HG02885 (cell line): ENCODE measurements at regions not wholly inside any gene's neighbourhood (a gene's known extent, or its start where the extent isn't known, plus 50 kb on each side); places are given as distances from the start of the nearest gene placed in this dataset.

ENCODE experiments used
- ATAC-seq: cut with Tn5 transposase; IDR thresholded peaks from one replicate; pipeline ENCODE4 v1.9.1; 2021; ENCODE audit warnings: mild to moderate bottlenecking; ENCODE audit not compliant: unreplicated experiment, poor library complexity

DNA sequence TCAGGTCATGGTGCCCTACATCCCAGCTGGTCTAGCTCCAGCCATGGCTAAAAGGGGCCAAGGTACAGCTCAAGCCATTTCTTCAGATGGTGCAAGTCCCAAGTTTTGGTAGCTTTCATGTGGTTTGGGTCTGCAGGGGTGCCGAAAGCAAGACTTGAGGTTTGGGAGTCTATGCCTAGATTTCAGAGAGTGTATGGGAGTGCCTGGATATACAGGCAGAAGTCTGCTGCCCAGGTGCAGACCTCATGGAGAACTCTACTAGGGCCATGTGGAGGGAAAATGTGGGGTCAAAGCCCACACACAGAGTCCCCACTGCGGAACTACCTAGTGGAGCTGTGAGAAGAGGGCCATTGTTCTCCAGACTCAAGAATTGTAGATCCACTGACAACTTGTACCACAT lies 1000.9 kb upstream of the ADGRB3 start:
- ATAC-seq, result no peak

DNA sequence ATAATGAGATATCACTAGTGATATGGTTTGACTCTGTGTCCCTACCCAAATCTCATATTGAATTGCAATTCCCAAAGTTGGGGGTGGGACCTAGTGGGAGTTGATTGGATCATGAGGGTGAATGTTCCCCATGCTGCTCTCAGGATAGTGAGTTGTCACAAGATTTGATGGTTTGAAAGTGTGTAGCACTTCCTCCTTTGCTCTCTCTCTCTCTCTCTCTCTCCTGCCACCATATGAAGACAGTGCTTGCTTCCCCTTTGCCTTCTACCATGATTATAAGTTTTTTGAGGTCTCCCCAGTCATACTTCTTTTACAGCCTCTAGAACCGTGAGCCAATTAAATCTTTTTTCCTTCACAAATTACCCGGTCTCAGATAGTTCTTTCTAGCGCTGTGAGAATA lies 1002.0 kb upstream of the ADGRB3 start:
- ATAC-seq, result no peak

DNA sequence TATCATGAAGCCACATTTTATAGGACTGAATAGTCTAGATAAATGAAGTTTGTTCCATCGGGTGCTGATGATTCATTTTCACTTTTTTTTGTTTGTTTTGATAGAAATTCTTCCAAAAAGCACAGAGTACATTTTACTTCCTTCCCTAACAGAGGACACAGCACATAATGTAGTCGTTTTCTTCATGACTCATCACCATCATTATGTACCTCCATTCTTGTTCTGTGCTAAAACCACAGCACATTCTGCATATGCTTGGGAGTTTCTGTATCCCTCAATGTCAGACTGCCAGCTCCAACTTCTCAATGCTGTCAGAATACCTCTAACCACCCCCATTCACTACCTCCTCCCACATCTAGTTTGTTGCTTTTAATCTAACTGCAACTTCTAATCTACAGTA lies 1004.9 kb upstream of the ADGRB3 start:
- no peak for ATAC-seq

DNA sequence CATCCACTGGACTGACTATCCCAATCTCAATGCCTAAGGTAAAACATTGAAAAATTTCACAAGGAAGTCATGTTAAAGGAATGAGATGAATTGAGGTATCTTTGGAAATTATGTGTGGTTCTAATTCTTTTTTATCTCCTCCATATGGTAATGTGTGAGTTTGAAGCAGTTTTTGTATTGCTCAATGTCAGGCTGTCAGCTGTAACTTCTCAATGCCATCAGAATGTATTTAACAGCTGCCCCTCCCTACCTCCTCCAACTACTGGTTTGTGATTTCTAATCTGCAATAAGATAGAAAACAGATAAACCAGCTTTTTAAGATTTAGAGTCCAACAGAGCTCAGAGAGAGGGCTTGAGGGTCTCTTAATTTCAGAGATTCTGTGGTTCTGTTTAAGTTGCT lies 1005.8 kb upstream of the ADGRB3 start:
- no peak for ATAC-seq

DNA sequence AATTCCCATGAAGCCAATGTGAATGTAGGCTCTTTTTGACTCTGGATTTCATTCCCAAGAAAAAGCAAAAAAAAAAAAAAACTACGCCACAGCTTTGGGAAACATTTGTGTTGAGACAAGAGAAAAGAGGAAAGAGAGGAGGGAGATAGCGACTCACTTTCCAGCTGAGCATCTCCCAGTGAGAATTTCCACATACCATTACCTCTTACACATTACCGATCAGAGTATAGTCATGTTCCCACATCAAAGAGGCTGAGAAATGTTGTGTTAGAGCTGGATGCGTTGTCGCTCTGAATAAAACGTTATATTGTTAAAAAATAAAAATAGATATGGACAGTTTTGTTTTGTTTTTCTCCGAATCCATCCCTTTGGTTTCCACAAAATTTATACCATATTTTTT lies 1019.3 kb upstream of the ADGRB3 start:
- ATAC-seq, result no peak

DNA sequence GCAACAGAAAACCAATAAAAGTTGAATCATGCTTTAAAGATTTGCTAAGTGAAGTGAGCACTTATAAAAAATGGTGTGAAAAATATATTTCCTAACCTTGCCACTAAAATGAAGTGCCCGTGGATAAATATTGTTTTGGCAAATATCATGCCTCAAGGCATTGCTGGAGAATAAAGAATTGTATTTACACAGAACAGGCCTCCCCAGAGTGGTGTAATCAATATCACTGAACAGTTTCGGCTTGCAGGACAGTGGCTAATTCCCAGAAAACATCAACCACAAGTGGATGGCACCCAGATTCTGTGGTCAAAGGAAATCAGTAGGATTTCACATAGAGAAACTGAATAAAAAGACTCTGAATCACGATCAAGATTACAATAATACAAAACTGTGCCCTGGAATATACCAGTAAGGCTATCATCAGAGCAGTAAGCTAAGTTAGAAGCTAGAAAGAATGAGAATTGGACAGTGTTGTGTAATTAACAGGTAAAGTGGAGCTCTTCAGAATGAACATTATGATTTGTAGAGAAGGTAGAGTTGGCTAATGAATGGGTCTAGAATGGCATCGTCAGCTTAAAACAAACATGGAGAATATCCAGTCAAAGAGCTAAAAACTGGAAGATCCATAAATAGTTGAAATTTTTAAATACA lies 1026.9 kb upstream of the ADGRB3 start:
- ATAC-seq, result no peak

DNA sequence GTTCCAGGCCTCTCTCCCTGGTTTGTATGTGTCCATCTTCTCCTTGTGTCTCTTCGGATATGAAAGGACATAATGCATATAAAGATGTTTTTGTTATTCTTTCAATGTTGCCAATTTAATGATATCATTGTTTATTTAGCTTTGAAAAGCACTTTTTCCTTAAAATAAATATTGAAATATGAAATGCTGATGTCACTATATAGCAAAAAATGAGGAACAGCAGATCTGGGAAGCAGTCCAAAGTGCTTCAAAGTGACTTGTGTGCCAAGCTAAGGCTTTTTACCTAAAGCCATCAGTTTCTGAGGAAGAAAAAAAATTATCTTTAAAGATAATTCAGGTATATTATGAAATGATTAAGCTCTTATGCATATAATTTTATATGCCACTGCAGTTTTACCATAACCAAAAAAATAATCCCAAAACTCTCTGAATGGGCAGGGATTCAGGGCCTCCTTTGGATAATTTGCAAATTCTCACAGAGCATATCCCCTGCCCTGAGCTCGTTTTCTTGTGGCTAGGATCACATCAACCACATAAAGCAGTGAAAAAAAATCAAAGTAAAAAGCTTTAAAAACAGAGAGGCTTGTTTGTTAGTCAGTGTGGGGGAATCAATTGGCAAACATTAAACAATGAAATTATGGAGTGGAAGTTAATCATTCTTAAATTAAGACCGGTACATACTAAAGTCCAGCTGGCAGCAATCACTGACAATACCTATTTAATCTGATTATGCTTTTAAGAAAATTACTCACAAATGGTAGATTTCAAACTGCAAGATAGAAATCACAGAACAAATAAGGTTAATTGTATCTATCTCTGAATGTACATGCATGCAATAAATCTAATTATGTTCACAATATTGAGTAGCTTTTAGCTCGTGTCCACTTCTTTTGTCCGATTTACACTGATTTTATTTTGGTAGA lies 1027.9 kb upstream of the ADGRB3 start:
- ATAC-seq, result no peak

DNA sequence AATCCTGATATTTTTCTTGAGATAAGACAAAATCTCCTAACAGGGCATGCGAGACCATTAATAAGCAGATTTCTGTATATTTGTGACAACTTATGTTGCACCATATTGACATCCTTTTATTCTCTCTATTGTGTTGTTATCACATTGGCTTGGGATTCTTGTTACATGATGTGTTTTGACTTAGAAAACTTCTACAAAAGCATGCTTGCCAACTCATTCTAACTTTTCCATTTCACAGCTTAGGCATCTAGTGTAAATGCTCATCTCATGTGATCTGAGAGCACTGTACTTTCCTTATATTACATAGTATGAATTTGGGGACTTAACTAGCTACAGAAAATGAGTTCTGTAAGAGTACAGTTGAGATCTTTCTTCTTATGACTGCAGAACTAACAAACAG lies 1040.7 kb upstream of the ADGRB3 start:
- no peak for ATAC-seq

DNA sequence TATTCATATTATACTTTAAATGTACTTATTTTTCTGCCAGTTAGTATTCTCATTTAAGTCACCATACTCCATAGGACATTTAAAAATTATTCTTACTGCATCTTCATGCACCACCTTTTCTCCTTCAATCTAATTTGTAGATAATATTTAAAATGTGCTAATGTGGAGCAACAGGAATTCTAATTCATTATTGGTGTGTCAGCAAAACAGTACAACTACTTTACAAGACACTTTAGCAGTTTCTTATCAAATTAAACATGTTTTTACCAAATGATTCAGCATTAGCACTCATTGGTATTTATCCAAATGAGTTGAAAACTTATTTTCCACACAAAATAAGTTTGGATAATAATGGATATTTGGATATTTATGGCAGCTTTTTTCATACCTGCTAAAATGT lies 1041.8 kb upstream of the ADGRB3 start:
- ATAC-seq, result no peak

DNA sequence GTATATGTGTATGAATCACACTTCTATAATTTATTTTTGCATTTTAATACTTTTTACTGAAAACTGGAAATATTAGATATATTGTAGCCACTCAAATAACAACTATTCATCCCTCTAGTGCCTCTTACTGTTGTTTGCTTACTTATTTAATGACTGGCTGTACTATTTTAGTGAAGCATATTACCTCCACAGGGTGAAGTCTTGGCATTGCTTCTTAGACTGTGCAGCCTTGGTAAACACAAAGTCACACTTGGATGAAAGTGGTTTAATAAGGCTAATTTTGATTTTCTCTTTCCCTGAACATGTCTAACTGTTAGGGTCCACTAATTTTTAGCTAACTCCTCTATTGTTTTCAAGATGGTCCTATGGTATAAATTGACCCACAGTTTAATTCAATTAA lies 1043.2 kb upstream of the ADGRB3 start:
- no peak for ATAC-seq

DNA sequence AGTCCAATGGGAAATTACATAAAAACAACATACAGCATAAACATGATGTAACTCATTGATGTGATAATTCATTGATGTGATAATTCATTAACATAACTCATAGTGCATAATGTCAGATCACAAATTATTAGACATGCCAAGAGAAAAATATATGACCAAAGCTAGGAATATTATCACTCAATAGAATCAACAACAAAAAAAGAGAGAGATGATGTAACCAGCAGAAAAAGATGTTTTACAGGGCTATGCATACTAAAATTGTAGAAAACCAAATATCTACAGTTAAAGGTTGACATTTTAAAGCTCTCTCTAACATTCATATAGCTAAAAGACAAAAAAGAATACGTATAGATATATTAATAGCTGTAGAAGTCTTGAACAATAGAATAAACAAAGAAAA lies 1067.2 kb upstream of the ADGRB3 start:
- ATAC-seq, result no peak

DNA sequence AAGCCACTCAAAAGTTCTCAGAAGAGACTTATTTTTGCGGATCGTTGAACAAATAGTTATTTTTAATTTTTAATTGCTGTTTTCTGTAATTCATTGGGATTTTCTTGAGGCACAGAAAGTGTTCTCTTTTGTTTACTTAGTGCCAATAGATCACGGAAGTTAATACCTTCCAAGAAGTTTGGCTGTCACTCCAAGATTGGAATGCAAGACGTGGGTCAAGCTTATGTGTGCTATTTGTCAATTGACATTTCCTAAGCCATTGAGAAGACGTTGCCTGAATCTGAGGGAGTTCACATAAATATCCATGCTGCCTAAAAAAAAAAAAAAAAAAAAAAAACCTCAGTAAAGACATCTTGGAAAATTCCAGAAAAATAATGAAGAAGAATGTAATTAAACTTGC lies 1071.4 kb upstream of the ADGRB3 start:
- ATAC-seq, result no peak

DNA sequence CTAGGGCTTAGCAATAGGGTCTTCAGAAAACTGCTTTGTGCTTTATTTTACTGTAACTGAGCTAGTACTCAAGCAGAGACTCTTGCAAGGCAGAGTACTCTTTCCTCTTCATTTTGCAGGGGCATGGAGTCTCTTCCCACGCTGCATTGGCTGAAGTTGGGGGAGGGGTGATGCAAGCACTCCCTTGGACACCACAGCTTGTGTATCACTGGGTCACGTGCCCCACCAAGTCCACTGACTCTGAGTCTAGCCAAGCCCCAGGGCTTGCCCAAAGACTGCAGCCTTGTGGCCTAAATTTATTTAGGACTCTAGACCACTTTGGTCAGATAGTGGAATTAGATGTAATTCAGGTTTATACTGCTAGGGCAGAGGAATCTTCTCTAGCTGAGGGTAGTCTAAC lies 1075.0 kb upstream of the ADGRB3 start:
- no peak for ATAC-seq

DNA sequence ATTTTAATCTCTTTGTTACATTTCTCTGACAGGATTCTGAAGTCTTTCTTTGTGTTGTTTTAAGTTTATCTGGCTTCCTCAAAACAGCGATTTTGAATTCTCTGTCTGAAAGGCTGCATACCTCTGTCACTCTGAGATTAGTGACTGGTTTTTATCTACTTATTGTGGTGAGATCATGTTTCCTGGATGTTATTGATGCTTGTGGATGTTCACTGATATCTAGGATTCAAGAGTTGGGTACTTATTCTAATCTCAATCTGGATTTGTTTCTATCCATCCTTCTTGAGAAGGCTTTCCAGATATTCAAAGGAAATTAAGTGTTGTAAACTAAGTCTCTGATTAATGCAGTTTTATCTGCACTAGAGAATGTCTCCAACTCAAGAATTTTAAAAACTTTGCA lies 1076.1 kb upstream of the ADGRB3 start:
- no peak for ATAC-seq

DNA sequence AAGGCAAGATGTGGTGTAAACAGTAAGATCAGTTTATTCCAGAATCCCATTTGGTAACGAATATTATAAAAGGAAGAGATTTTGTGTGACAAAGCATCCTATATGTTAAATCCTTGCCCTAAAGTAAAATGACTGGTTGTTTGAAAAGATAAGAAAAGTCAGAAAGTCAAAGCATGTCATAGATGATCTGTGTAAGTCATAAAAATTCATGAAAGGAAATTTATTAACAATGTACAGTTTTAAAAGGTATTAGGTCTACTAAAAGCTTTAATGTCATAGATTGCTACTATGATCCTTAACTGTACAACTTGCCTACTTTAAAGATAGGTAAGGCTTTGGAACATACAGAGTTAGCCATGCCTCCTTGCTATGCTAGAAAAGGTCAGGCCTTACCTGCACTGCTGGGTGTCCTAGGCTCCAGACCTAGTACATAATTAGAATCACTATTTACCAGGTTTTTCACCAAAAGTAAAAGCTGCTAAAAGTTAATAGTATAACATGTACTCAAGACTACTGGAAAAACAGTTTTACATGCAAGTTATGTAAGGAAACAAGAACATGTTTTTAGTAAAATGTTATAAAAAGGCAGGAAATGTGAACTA lies 1090.1 kb upstream of the ADGRB3 start:
- ATAC-seq, result no peak

DNA sequence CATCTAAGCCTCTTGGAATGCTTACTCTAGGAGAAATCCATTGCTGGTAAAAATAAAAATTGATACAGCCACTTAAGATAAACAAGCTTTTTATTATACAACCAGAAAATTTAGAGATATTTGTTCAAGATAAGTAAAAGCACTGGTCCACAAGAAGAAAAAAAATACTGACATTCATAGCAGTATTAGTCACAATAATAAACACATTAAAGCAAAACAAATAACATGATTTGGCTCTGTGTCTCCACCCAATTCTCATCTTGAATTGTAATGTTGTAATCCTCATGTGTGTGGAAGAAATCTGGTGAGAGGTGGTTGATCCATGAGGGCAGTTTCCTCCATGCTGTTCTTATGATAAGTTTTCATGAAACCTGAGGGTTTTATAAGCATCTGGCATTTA lies 1093.5 kb upstream of the ADGRB3 start:
- ATAC-seq, result no peak

DNA sequence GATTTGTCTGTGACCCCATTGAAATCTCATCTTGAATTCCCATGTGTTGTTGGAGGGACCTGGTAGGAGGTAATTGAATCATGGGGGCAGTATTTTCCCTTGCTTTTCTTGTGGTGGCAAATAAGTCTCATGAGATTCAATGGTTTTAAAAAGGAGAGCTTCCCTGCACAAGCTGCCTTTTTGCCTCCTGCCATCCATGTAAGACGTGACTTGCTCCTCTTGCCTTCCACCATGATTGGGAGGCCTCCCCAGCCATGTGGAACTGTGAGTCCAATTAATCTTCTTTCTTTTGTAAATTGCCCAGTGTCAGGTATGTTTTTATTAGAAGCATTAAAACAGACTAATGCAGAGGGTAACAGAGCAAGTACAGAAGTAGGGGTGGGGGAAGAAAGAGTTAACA lies 1097.0 kb upstream of the ADGRB3 start:
- no peak for ATAC-seq

DNA sequence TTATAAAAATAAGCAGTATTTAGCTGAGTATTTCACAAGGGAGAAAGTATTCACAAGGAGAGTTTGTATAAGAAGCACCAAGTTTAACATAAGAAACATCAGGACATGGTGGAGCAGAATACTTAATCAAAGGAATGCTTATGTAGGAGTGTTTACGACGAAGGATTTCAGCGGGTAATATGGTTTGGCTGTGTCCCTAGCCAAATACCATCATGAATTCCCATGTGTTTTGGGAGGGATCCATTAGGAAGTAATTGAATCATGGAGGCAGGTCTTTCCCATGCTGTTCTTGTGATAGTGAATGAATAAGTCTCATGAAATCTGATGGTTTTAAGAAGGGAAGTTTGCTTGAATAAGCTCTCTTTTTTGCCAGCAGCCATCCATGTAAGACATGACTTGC lies 1099.1 kb upstream of the ADGRB3 start:
- ATAC-seq, result no peak

DNA sequence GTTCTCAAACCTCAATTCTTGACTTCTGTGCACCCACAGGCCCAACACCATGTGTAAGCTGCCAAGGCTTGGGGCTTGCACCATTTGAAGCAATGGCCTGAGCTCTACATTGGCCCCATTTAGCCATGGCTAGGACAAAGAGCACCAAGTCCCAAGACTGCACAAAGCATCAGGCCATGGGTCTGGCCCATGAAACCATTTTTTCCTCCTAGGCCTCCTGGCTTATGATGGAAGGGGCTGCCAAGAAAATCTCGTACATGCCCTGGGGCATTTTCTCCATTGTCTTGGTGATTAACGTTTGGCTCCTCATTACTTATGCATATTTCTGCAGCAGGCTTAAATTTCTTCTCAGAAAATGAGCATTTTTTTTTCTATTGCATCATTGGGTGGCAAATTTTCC lies 1128.7 kb upstream of the ADGRB3 start:
- ATAC-seq, result no peak

DNA sequence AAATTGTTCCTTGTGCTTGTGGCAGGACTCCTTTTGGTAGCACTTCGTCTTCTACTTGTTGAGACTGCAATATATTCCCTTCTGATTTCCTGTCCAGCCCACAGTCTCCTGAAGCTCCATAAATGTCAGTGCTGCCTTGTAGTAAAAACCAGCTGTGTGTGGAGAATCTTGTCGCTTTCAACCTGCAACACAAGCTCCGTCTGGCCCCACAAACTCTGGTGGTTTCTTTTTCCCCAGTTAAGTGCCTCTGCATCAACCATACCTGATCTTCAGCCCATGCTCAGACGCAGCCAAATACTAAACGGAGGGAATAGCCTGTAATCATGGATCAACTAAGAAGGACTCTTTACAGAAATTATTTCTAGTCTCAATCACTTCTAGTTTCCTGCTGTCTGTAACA lies 1133.3 kb upstream of the ADGRB3 start:
- no peak for ATAC-seq

DNA sequence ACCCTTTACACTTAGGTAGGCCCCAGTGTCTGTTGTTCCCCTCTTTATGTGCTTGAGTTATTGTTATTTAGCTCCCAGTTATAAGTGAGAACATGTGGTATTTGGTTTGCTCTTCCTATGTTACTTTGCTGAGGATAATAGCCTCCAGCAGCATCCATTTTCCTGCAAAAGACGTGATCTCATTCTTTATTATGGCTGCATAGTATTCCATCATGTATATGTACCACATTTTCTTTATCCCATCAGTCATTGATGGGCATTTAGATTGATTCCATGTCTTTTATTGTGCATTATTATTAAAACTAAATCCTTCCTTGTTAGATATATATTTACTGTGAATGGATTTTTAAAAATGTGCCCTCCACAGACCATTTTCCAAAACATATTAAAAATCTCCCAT lies 1137.3 kb upstream of the ADGRB3 start:
- no peak for ATAC-seq

DNA sequence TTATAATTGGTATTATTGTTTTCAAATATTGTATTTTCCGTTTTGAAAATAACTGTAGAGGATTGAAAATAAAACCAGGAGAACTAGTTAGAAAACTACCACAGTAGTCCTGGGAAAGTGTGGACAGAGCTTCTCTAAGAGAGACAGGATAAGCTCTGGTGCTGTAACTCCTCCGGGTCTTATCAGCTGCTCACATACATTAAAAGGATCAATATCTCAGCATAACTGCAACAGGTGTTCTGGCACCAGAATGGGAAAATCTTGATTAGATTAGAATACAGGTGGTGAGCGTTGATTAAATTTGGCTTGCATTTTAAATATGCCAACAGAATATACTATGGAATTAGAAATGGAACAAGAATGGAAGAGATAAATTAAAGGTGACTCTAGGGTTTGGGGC lies 1138.9 kb upstream of the ADGRB3 start:
- no peak for ATAC-seq
